Keratinocyte (primary cell): ENCODE measurements at regions not wholly inside any gene's neighbourhood (a gene's known extent, or its start where the extent isn't known, plus 50 kb on each side); places are given as distances from the start of the nearest gene placed in this dataset.

Experiments
- DNase-seq: peaks from one replicate; pipeline ENCODE4 v3.0.0-alpha.2; 2011; ENCODE audit warnings: low read depth, missing footprints, low spot score
- FAIRE-seq: peaks from 2 replicates; lab custom pipeline; 2011; peaks lifted over from hg19 to GRCh38; lab: Jason Lieb, UNC
- H2AFZ ChIP-seq: 2 replicates; pipeline ENCODE4 v1.6.0; 2012; ENCODE audit warnings: low read length, control low read depth, inconsistent platforms; ENCODE audit not compliant: control insufficient read depth
- H3K27ac ChIP-seq: 2 replicates; pipeline ENCODE4 v1.5.1; 2011; ENCODE audit warnings: low read length; ENCODE audit not compliant: control insufficient read depth, insufficient read depth
- H3K27me3 ChIP-seq: 3 replicates; pipeline ENCODE4 v1.6.0; 2011; ENCODE audit warnings: low read length; ENCODE audit not compliant: control insufficient read depth, insufficient read depth; ENCODE audit errors: extremely low read depth
- H3K36me3 ChIP-seq, 2 experiments: 2 replicates in 1 of 2; 3 replicates in 1 of 2; pipeline ENCODE4 v1.5.1; 2011; ENCODE audit warnings: low read length in 2 of 2, mild to moderate bottlenecking in 1 of 2; ENCODE audit not compliant: control insufficient read depth in 2 of 2, insufficient read depth in 2 of 2; ENCODE audit errors: extremely low read depth in 1 of 2
- H3K4me1 ChIP-seq: 3 replicates; pipeline ENCODE4 v1.5.1; 2011; ENCODE audit warnings: low read length; ENCODE audit not compliant: control insufficient read depth, insufficient read depth; ENCODE audit errors: extremely low read depth
- H3K4me2 ChIP-seq: 3 replicates; pipeline ENCODE4 v1.6.0; 2011; ENCODE audit warnings: low read depth, low read length; ENCODE audit not compliant: control insufficient read depth, insufficient read depth; ENCODE audit errors: extremely low read depth
- H3K4me3 ChIP-seq, 3 experiments: fragments of 200-600 bp in 1 of 3; sonication (generic) in 1 of 3; 2 replicates in 2 of 3; 3 replicates in 1 of 3; pipeline ENCODE4 v1.5.1; 2011 to 2016; ENCODE audit warnings: low read length in 3 of 3, mild to moderate bottlenecking in 3 of 3, control low read depth in 2 of 3, inconsistent platforms in 1 of 3, low read depth in 1 of 3, mixed read lengths in 1 of 3, mixed run types in 1 of 3, moderate library complexity in 1 of 3; ENCODE audit not compliant: control insufficient read depth in 2 of 3, insufficient read depth in 2 of 3; ENCODE audit errors: extremely low read depth in 1 of 3
- H3K79me2 ChIP-seq: 2 replicates; pipeline ENCODE4 v1.6.0; 2012; ENCODE audit warnings: low read length; ENCODE audit not compliant: control insufficient read depth, insufficient read depth
- H3K9ac ChIP-seq: 3 replicates; pipeline ENCODE4 v1.6.0; 2011; ENCODE audit warnings: low read length; ENCODE audit not compliant: control insufficient read depth, insufficient read depth; ENCODE audit errors: extremely low read depth
- H3K9me1 ChIP-seq: 3 replicates; pipeline ENCODE4 v1.6.0; 2011; ENCODE audit warnings: low read length; ENCODE audit not compliant: control insufficient read depth, insufficient read depth; ENCODE audit errors: extremely low read depth
- H3K9me3 ChIP-seq: 2 replicates; pipeline ENCODE4 v1.5.1; 2012; ENCODE audit warnings: low read depth, low read length; ENCODE audit not compliant: control insufficient read depth
- H4K20me1 ChIP-seq: 3 replicates; pipeline ENCODE4 v1.6.0; 2011; ENCODE audit warnings: low read length; ENCODE audit not compliant: control insufficient read depth, insufficient read depth; ENCODE audit errors: extremely low read depth
- CTCF ChIP-seq, 3 experiments: IDR thresholded peaks in 1 of 3; conservative IDR thresholded peaks in 1 of 3; optimal IDR thresholded peaks in 1 of 3; 2 replicates in 2 of 3; 3 replicates in 1 of 3; pipeline versions ENCODE3 to v1.5.1; 2011; ENCODE audit warnings: low read length in 3 of 3, mild to moderate bottlenecking in 3 of 3, moderate library complexity in 2 of 3, control low read depth in 1 of 3, inconsistent platforms in 1 of 3; ENCODE audit not compliant: insufficient read depth in 2 of 3; ENCODE audit errors: extremely low read depth in 1 of 3
- EZH2 ChIP-seq: IDR thresholded peaks from one replicate; pipeline ENCODE4 v1.6.1; 2012; ENCODE audit warnings: inconsistent platforms, mild to moderate bottlenecking, low read length, moderate library complexity
- dilution Hi-C: fragments of 300-500 bp; cut with MboI; formaldehyde crosslinking; loops from one replicate; pipeline ENCODE4 v1.7.0; 2020; ENCODE audit warnings: low sequenced_read_pairs; ENCODE audit not compliant: extremely low pct_ligation_motif_present

- no peak for FAIRE-seq
- no peak overlapping the region for H3K4me3 ChIP-seq
- peaks cover 6% of the 10 kb centered on the region for H3K4me1 ChIP-seq
- no peaks in the 10 kb centered on the region for H3K79me2 ChIP-seq
- no peak overlapping the region for H3K4me2 ChIP-seq
- H3K9ac ChIP-seq = no peak overlapping the region
- no peaks in the 10 kb centered on the region for H3K27me3 ChIP-seq
- H3K9me1 ChIP-seq = no peaks in the 10 kb centered on the region
- H2AFZ ChIP-seq = no peak overlapping the region
- DNase-seq = no peak
- H4K20me1 ChIP-seq = no peaks in the 10 kb centered on the region
- no peak overlapping the region for H3K27ac ChIP-seq
- no peaks in the 10 kb centered on the region for H3K9me3 ChIP-seq
- dilution Hi-C loops = no loop called here
- TF ChIP-seq EZH2 = no peak
- no peak for TF ChIP-seq CTCF (optimal IDR thresholded peaks at IDR 0.05 in 1 of 3, IDR thresholded peaks at IDR 0.05 in 1 of 3, conservative IDR thresholded peaks at IDR 0.05 in 1 of 3; ENCODE audit: extremely low read depth in 1 of 3, insufficient read depth in 2 of 3, low read length in 3 of 3)
- no peaks in the 10 kb centered on the region for H3K36me3 ChIP-seq
These were observed 300.5 kb downstream of the C7orf25 start for GRCh38 chr7:42611289-42611928.

GRCh38 chr7:42606193-42606905, 305.5 kb downstream of the C7orf25 start:
- no peak for TF ChIP-seq EZH2
- no peak for TF ChIP-seq CTCF (optimal IDR thresholded peaks at IDR 0.05 in 1 of 3, IDR thresholded peaks at IDR 0.05 in 1 of 3, conservative IDR thresholded peaks at IDR 0.05 in 1 of 3; ENCODE audit: extremely low read depth in 1 of 3, insufficient read depth in 2 of 3, low read length in 3 of 3)
- no peaks in the 10 kb centered on the region for H3K9me3 ChIP-seq
- dilution Hi-C loops = no loop called here
- FAIRE-seq (no peak), DNase-seq (no peak)
- H3K27ac ChIP-seq = no peak overlapping the region
- no peaks in the 10 kb centered on the region for H3K79me2 ChIP-seq
- no peaks in the 10 kb centered on the region for H3K4me1 ChIP-seq
- no peaks in the 10 kb centered on the region for H3K9me1 ChIP-seq
- no peak overlapping the region for H3K9ac ChIP-seq
- no peak overlapping the region for H3K4me2 ChIP-seq
- no peak overlapping the region for H3K4me3 ChIP-seq
- H3K27me3 ChIP-seq = no peaks in the 10 kb centered on the region
- no peaks in the 10 kb centered on the region for H3K36me3 ChIP-seq
- no peak overlapping the region for H2AFZ ChIP-seq
- H4K20me1 ChIP-seq = no peaks in the 10 kb centered on the region
